AG04450 (cell line): ENCODE measurements at regions not wholly inside any gene's neighbourhood (a gene's known extent, or its start where the extent isn't known, plus 50 kb on each side); places are given as distances from the start of the nearest gene placed in this dataset.

Experiments
- CTCF ChIA-PET: fragments of 300-600, 350-600 bp; formaldehyde crosslinking; extraction: SDS; loops from one replicate; lab custom pipeline; 2022; ENCODE audit warnings: antibody characterized with exemption, inconsistent platforms; lab: Charles Lee
- POLR2A ChIA-PET: fragments of 350-600 bp; formaldehyde crosslinking; extraction: SDS; loops from one replicate; lab custom pipeline; 2021; ENCODE audit warnings: antibody characterized with exemption, inconsistent platforms; lab: Yijun Ruan, JAX
- DNase-seq: peaks from one replicate; pipeline ENCODE4 v3.0.0-alpha.2; 2011; ENCODE audit warnings: low read depth, low spot score
- H3K27ac ChIP-seq: one replicate; pipeline ENCODE4 v1.5.1; 2012; ENCODE audit warnings: low read depth, low read length, control low read depth
- H3K27me3 ChIP-seq: one replicate; pipeline ENCODE4 v1.6.0; 2012; ENCODE audit warnings: low read length; ENCODE audit not compliant: control insufficient read depth, insufficient read depth
- H3K4me3 ChIP-seq: 2 replicates; pipeline ENCODE4 v1.5.1; 2011; ENCODE audit warnings: mild to moderate bottlenecking, low read depth, low read length, control low read depth
- H3K9me3 ChIP-seq: 2 replicates; pipeline ENCODE4 v1.5.1; 2012; ENCODE audit warnings: low read length; ENCODE audit not compliant: control insufficient read depth, insufficient read depth
- TF ChIP-seq, protein P1 (sequence below): IDR thresholded peaks from 2 replicates; pipeline ENCODE4 v1.5.1; 2011; ENCODE audit warnings: low read depth, low read length, control low read depth, inconsistent platforms

DNA sequence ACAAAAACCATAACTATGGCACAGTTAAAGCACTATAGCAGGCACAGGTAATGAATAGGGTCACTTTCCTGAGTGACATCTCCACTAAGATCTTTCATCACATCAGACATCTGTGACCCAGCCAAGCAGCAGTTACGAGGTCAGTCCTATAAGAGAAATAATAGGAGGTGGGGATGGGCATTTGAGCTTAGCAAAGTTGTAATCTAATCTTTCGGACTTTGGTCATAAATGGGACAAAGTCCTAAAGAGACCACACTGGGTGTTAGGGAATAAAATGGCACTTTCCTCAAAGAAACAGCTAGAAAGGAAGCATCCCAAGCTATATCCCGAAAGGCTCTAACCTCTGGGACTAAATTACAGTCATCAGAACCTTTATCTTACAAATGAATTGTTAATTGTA, 432.2 kb downstream of the PIK3R1 start:
- Histone ChIP-seq H3K27ac (no peak overlapping the region), H3K9me3 (no peaks in the 10 kb centered on the region), H3K27me3 (no peaks in the 10 kb centered on the region), H3K4me3 (no peak overlapping the region)
- ChIA-PET POLR2A (no interaction called here), CTCF (no interaction called here)
- no peak for DNase-seq
- TF ChIP-seq, protein P1, sequence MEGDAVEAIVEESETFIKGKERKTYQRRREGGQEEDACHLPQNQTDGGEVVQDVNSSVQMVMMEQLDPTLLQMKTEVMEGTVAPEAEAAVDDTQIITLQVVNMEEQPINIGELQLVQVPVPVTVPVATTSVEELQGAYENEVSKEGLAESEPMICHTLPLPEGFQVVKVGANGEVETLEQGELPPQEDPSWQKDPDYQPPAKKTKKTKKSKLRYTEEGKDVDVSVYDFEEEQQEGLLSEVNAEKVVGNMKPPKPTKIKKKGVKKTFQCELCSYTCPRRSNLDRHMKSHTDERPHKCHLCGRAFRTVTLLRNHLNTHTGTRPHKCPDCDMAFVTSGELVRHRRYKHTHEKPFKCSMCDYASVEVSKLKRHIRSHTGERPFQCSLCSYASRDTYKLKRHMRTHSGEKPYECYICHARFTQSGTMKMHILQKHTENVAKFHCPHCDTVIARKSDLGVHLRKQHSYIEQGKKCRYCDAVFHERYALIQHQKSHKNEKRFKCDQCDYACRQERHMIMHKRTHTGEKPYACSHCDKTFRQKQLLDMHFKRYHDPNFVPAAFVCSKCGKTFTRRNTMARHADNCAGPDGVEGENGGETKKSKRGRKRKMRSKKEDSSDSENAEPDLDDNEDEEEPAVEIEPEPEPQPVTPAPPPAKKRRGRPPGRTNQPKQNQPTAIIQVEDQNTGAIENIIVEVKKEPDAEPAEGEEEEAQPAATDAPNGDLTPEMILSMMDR, result no peak

DNA sequence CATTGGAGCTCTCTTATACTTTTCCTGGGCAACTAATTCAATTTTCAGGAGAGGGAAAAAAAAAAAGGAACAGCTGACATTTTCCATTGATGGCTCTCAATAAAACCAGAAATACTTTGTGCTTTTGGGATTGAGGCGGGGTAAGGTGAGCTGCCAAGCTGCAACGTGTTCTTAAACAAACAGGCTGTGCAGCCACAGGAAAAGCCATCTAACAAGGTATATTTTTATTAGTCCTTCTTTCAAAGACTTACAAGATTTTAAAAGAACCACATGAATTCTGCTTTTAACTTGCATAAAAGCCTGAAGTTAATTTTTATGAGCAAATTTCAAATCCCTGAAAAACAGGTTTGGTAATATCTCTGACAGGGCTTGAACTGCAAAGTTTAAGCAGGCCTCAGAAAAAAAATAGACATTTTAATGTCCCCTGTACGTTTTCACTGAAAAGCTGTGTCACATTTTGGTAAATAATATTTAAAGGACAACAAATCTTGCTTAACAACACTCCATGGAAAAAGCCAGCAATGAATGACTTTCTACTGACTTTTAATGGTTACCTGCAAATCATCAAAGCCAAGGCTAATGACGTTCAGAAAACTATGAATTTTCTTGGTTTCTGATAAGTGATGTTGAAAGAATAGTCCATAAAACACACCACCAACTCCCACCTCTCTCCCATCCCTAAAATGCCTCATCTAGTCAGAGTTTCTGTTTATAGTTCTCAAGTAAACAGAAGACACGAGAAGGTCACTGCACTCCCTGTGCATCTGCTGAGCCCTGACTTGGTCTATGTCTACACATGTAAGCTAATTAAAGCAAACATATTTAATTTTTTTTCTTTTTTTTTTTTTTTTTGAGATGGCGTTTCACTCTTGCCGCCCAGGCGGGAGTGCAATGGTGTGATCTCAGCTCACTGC, 433.6 kb downstream of the PIK3R1 start:
- ChIA-PET CTCF (no interaction called here), POLR2A (no interaction called here)
- no peak overlapping the region for H3K4me3 ChIP-seq
- H3K27me3 ChIP-seq, result no peaks in the 10 kb centered on the region
- no peaks in the 10 kb centered on the region for H3K9me3 ChIP-seq
- TF ChIP-seq, protein P1, result no peak
- H3K27ac ChIP-seq, result no peak overlapping the region
- no peak for DNase-seq

- H3K27me3 ChIP-seq, result no peaks in the 10 kb centered on the region
- CTCF ChIA-PET, result no interaction called here
- H3K9me3 ChIP-seq, result no peaks in the 10 kb centered on the region
- H3K27ac ChIP-seq, result no peak overlapping the region
- POLR2A ChIA-PET, result no interaction called here
- TF ChIP-seq, protein P1, result no peak
- DNase-seq, result no peak
- H3K4me3 ChIP-seq, result no peak overlapping the region
Observed at GRCh38 chr5:68652534-68652965, 437.0 kb downstream of the PIK3R1 start.

DNA sequence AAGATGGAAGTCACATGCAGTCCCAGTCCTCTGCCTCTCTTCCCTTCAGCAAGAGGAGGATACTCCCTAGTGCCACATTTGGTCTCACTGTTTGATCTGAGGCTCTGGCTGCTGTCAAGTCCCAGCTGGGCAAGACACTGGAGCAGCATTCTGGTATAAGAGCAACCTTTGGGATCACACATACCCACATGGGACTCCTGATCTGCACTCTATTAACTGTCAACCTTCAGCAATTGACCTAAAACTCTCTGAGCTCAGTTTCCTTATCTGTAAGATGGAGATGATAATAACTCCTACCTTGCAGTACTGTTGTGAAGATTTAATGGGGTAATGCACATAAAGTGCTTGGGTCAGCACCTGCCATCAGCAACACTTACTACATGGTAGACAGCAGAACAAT, 437.9 kb downstream of the PIK3R1 start:
- TF ChIP-seq, protein P1, result no peak
- ChIA-PET POLR2A (no interaction called here), CTCF (no interaction called here)
- H3K4me3 ChIP-seq, result no peak overlapping the region
- H3K27me3 ChIP-seq, result no peaks in the 10 kb centered on the region
- DNase-seq, result no peak
- no peaks in the 10 kb centered on the region for H3K9me3 ChIP-seq
- H3K27ac ChIP-seq, result no peak overlapping the region

GRCh38 chr5:68657055-68657961, 436.5 kb upstream of the SLC30A5 start:
- H3K4me3 ChIP-seq, result no peak overlapping the region
- ChIA-PET CTCF (no interaction called here), POLR2A (no interaction called here)
- no peaks in the 10 kb centered on the region for H3K27me3 ChIP-seq
- no peaks in the 10 kb centered on the region for H3K9me3 ChIP-seq
- no peak overlapping the region for H3K27ac ChIP-seq
- TF ChIP-seq, protein P1, result no peak
- DNase-seq, result no peak
